Right atrium auricular region (tissue), 2 donors: ENCODE measurements at regions not wholly inside any gene's neighbourhood (a gene's known extent, or its start where the extent isn't known, plus 50 kb on each side); places are given as distances from the start of the nearest gene placed in this dataset.

Source experiments
- DNase-seq: peaks from one replicate; pipeline ENCODE4 v3.0.0-alpha.2; 2019; ENCODE audit warnings: low spot score
- H3K27ac ChIP-seq, 2 donors: fragments of 200-600 bp; sonication (generic); 1 replicate in 1 of 2; 2 replicates in 1 of 2; pipeline ENCODE4 v1.5.1; 2016 to 2019
- H3K27me3 ChIP-seq, 2 donors: fragments of 200-600 bp; sonication (generic); one replicate each; pipeline versions ENCODE4 v1.5.1 to v1.6.0; 2017 to 2019
- H3K36me3 ChIP-seq: fragments of 200-600 bp; sonication (generic); one replicate; pipeline ENCODE4 v1.5.1; 2016
- H3K4me1 ChIP-seq, 2 donors: fragments of 200-600 bp; sonication (generic); one replicate each; pipeline versions ENCODE4 v1.5.1 to v1.6.0; 2017 to 2019
- H3K4me3 ChIP-seq, 2 donors: fragments of 200-600 bp; sonication (generic); 1 replicate in 1 of 2; 2 replicates in 1 of 2; pipeline ENCODE4 v1.5.1; 2017 to 2019; ENCODE audit warnings: mild to moderate bottlenecking in 1 of 2, moderate library complexity in 1 of 2
- H3K9me3 ChIP-seq, 2 donors: fragments of 200-600 bp; sonication (generic); one replicate each; pipeline ENCODE4 v1.5.1; 2019
- CTCF ChIP-seq, 2 donors: fragments of 200-600 bp; sonication (generic); IDR thresholded peaks; one replicate each; pipeline ENCODE4 v1.5.1; 2019; ENCODE audit warnings: antibody characterized with exemption in 2 of 2

GRCh38 chr2:239716536-239717318 lies 308.4 kb downstream of the NDUFA10 start:
- Histone ChIP-seq H3K4me1 (no peaks in the 10 kb centered on the region), H3K9me3 (peaks cover 0 to 19% of the 10 kb centered on the region in 2 donors), H3K27me3 (no peaks in the 10 kb centered on the region), H3K4me3 (no peak overlapping the region), H3K36me3 (no peaks in the 10 kb centered on the region), H3K27ac (no peak overlapping the region)
- no peak for TF ChIP-seq CTCF (IDR thresholded peaks at IDR 0.05)
- no peak for DNase-seq

DNA sequence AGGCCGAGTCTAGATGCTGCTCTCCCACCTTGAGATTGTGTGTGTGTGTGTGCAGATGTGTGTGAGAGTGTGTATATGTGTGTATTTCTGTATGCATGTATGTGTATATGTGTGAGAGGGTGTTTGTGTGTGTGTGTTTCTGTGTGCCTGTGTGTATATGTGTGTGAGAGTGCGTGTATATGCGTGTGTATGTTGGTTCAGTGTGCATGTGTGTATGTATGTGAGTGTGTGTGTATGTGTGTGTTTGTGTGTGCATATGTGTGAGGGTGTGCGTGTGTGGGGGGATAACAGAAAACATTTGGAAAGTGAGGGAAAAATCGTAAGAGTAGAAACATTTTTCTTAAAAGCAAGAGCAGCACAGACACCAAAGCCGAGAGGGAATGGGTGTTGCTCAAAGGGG lies 309.1 kb downstream of the NDUFA10 start:
- Histone ChIP-seq H3K27me3 (no peaks in the 10 kb centered on the region), H3K9me3 (peaks cover 0 to 22% of the 10 kb centered on the region in 2 donors), H3K4me3 (no peak overlapping the region), H3K4me1 (no peaks in the 10 kb centered on the region), H3K27ac (no peak overlapping the region), H3K36me3 (no peaks in the 10 kb centered on the region)
- TF ChIP-seq CTCF (IDR thresholded peaks at IDR 0.05), result no peak
- DNase-seq, result no peak

DNA sequence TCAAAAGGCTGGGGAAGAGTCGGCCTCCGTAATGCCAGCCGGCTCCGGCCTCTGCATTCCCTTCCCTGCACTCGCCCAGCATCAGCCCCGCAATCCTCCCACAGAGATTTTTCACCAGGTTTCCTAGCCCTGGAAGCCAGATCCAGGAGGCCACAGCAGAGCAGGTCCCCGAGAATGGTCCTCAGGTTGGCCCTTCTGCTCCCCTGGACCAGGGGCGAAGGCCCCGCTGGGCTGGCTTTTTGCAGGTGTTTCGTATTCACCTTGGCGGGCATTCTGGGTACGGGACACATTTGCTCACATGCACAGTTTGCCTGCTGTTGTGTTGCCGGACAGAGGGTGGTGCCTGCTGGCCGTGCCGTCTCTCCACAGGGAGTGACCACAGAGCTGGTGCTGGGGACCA lies 309.5 kb downstream of the NDUFA10 start:
- DNase-seq, result no peak
- TF ChIP-seq CTCF (IDR thresholded peaks at IDR 0.05), result no peak
- no peaks in the 10 kb centered on the region for H3K27me3 ChIP-seq
- H3K9me3 ChIP-seq, result peaks cover 0 to 26% of the 10 kb centered on the region in 2 donors
- H3K27ac ChIP-seq, result no peak overlapping the region
- H3K4me1 ChIP-seq, result no peaks in the 10 kb centered on the region
- no peak overlapping the region for H3K4me3 ChIP-seq
- H3K36me3 ChIP-seq, result no peaks in the 10 kb centered on the region

DNA sequence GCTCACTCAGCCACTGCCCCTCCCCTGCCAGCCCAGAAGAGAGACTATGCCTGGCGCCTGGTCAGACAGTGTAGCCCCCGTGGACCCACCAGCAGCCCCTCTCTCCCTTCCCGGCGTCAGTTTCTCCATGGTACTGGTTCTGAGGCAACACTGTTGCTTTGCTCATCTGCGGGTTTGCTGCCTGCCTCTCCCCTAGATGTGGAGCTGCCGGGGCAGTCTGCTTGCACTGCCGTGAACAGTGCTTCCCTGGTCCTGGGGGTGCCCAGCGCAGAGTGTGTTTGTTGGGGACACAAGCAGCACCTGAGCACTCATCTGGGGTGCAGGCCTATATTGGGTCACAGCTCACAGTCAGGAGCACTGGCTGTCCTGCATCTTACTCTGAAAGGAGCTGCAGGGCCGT lies 309.9 kb downstream of the NDUFA10 start:
- DNase-seq, result no peak
- no peak overlapping the region for H3K27ac ChIP-seq
- H3K36me3 ChIP-seq, result no peaks in the 10 kb centered on the region
- H3K9me3 ChIP-seq, result peaks cover 0 to 30% of the 10 kb centered on the region in 2 donors
- no peaks in the 10 kb centered on the region for H3K27me3 ChIP-seq
- H3K4me3 ChIP-seq, result no peak overlapping the region
- no peaks in the 10 kb centered on the region for H3K4me1 ChIP-seq
- no peak for TF ChIP-seq CTCF (IDR thresholded peaks at IDR 0.05)

- H3K27me3 ChIP-seq, result no peaks in the 10 kb centered on the region
- peaks cover 0 to 41% of the 10 kb centered on the region in 2 donors for H3K9me3 ChIP-seq
- DNase-seq, result no peak
- H3K27ac ChIP-seq, result no peak overlapping the region
- H3K4me3 ChIP-seq, result no peak overlapping the region
- TF ChIP-seq CTCF (IDR thresholded peaks at IDR 0.05), result no peak
- no peaks in the 10 kb centered on the region for H3K36me3 ChIP-seq
- H3K4me1 ChIP-seq, result no peaks in the 10 kb centered on the region
Observed at GRCh38 chr2:239714116-239714515, 311.0 kb downstream of the NDUFA10 start.

- no peak for TF ChIP-seq CTCF (IDR thresholded peaks at IDR 0.05)
- H3K36me3 ChIP-seq, result no peaks in the 10 kb centered on the region
- H3K4me3 ChIP-seq, result no peak overlapping the region
- H3K9me3 ChIP-seq, result peaks cover 0 to 41% of the 10 kb centered on the region in 2 donors
- H3K27ac ChIP-seq, result no peak overlapping the region
- DNase-seq, result no peak
- H3K27me3 ChIP-seq, result no peaks in the 10 kb centered on the region
- H3K4me1 ChIP-seq, result no peaks in the 10 kb centered on the region
Observed at GRCh38 chr2:239712755-239713154, 311.9 kb upstream of the HDAC4 start.
